Breast epithelium (tissue), 4 donors: ENCODE measurements at regions not wholly inside any gene's neighbourhood (a gene's known extent, or its start where the extent isn't known, plus 50 kb on each side); places are given as distances from the start of the nearest gene placed in this dataset.

Experiments used
- DNase-seq, 2 donors: peaks; one replicate each; pipeline ENCODE4 v3.0.0-alpha.2; 2019; ENCODE audit warnings: low spot score in 2 of 2
- H3K27ac ChIP-seq, 2 donors: fragments of 200-600 bp; sonication (generic) in 1 of 2; one replicate each; pipeline ENCODE4 v1.5.1; 2016 to 2019; ENCODE audit warnings: mild to moderate bottlenecking in 1 of 2
- H3K27me3 ChIP-seq, 2 donors: fragments of 200-600 bp; sonication (generic) in 1 of 2; one replicate each; pipeline versions ENCODE4 v1.5.1 to v1.6.0; 2017 to 2019; ENCODE audit warnings: control low read depth in 1 of 2, mild to moderate bottlenecking in 1 of 2
- H3K36me3 ChIP-seq: fragments of 200-600 bp; one replicate; pipeline ENCODE4 v1.5.1; 2019
- H3K4me1 ChIP-seq, 2 donors: fragments of 200-600 bp; sonication (generic); one replicate each; pipeline ENCODE4 v1.5.1; 2016 to 2019; ENCODE audit warnings: control low read depth in 1 of 2
- H3K4me3 ChIP-seq, 3 donors: fragments of 200-600 bp; sonication (generic); 1 replicate in 2 of 3; 2 replicates in 1 of 3; pipeline ENCODE4 v1.5.1; 2016 to 2019; ENCODE audit warnings: mild to moderate bottlenecking in 3 of 3, moderate library complexity in 2 of 3
- H3K9me3 ChIP-seq, 2 donors: fragments of 200-600 bp; sonication (generic) in 1 of 2; one replicate each; pipeline ENCODE4 v1.5.1; 2016 to 2019; ENCODE audit warnings: control low read depth in 1 of 2
- CTCF ChIP-seq, 3 donors: fragments of 450-650 bp; IDR thresholded peaks; one replicate each; pipeline ENCODE4 v1.5.1; 2016 to 2017; ENCODE audit warnings: antibody characterized with exemption in 3 of 3, mild to moderate bottlenecking in 3 of 3, moderate library complexity in 3 of 3
- POLR2A ChIP-seq: fragments of 450-650 bp; IDR thresholded peaks from one replicate; pipeline ENCODE4 v1.6.1; 2016; ENCODE audit warnings: antibody characterized with exemption, mild to moderate bottlenecking, moderate library complexity
- POLR2AphosphoS5 ChIP-seq, 3 donors: sonication (generic); formaldehyde crosslinking; IDR thresholded peaks; one replicate each; pipeline ENCODE4 v1.6.1; 2017; ENCODE audit warnings: antibody characterized with exemption in 3 of 3
- intact Hi-C: fragments of 100-400 bp; cut with DNase I; formaldehyde crosslinking; loops from one replicate; pipeline ENCODE4 v1.15.1; 2023; ENCODE audit warnings: low total_unique reads

GRCh38 chr9:16281707-16282106 is 588.8 kb downstream of the BNC2 start:
- H3K4me3 ChIP-seq, result no peak overlapping the region
- intact Hi-C loops, result no loop called here
- no peaks in the 10 kb centered on the region for H3K9me3 ChIP-seq
- H3K4me1 ChIP-seq, result no peaks in the 10 kb centered on the region
- DNase-seq, result no peak
- H3K36me3 ChIP-seq, result no peaks in the 10 kb centered on the region
- H3K27ac ChIP-seq, result no peak overlapping the region
- no peak for TF ChIP-seq POLR2AphosphoS5 (IDR thresholded peaks at IDR 0.05)
- no peak for TF ChIP-seq CTCF (IDR thresholded peaks at IDR 0.05)
- no peak for TF ChIP-seq POLR2A
- no peaks in the 10 kb centered on the region for H3K27me3 ChIP-seq

DNA sequence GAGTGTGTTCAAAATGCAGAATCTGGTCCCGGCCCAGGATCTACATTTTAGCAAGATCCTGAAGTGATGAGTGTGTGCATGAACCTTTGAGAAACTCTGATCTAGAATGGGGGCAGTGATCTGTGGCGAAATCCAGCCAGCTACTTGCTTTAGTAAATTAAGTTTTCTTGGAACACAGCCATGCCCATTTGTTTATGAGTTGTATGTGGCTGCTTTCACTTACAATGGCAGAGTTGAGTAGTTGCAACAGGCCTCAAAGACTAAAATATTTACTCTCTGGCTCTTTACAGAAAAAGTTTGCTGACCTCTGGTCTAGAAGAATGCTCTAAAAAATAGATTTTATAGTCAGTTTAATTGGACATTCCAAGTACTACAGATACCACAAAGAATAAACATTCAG is 588.3 kb downstream of the BNC2 start:
- Histone ChIP-seq H3K36me3 (no peaks in the 10 kb centered on the region), H3K9me3 (no peaks in the 10 kb centered on the region), H3K27me3 (no peaks in the 10 kb centered on the region), H3K27ac (no peak overlapping the region), H3K4me3 (no peak overlapping the region), H3K4me1 (no peaks in the 10 kb centered on the region)
- intact Hi-C loops, result no loop called here
- TF ChIP-seq POLR2A (no peak), POLR2AphosphoS5 (IDR thresholded peaks at IDR 0.05) (no peak), CTCF (IDR thresholded peaks at IDR 0.05) (no peak)
- DNase-seq, result no peak

GRCh38 chr9:16282718-16283117 is 587.8 kb downstream of the BNC2 start:
- DNase-seq, result no peak
- no peaks in the 10 kb centered on the region for H3K36me3 ChIP-seq
- H3K27me3 ChIP-seq, result no peaks in the 10 kb centered on the region
- no peak for TF ChIP-seq POLR2A
- no peak for TF ChIP-seq POLR2AphosphoS5 (IDR thresholded peaks at IDR 0.05)
- TF ChIP-seq CTCF (IDR thresholded peaks at IDR 0.05), result no peak
- H3K4me3 ChIP-seq, result no peak overlapping the region
- H3K9me3 ChIP-seq, result no peaks in the 10 kb centered on the region
- no peaks in the 10 kb centered on the region for H3K4me1 ChIP-seq
- no peak overlapping the region for H3K27ac ChIP-seq
- intact Hi-C loops, result no loop called here

GRCh38 chr9:16286160-16286559 is 584.3 kb downstream of the BNC2 start:
- Histone ChIP-seq H3K36me3 (no peaks in the 10 kb centered on the region), H3K9me3 (no peaks in the 10 kb centered on the region), H3K4me1 (no peaks in the 10 kb centered on the region), H3K27me3 (no peaks in the 10 kb centered on the region), H3K4me3 (no peak overlapping the region), H3K27ac (no peak overlapping the region)
- intact Hi-C loops, result no loop called here
- no peak for DNase-seq
- no peak for TF ChIP-seq POLR2AphosphoS5 (IDR thresholded peaks at IDR 0.05)
- no peak for TF ChIP-seq POLR2A
- no peak for TF ChIP-seq CTCF (IDR thresholded peaks at IDR 0.05)

GRCh38 chr9:16289639-16290038 is 580.8 kb downstream of the BNC2 start:
- Histone ChIP-seq H3K27ac (no peak overlapping the region), H3K9me3 (no peaks in the 10 kb centered on the region), H3K4me1 (no peaks in the 10 kb centered on the region), H3K4me3 (no peak overlapping the region), H3K27me3 (no peaks in the 10 kb centered on the region), H3K36me3 (no peaks in the 10 kb centered on the region)
- DNase-seq, result no peak
- intact Hi-C loops, result loop anchor here (5.0 kb wide), 1 partner anchor 517 kb away; no protein-coding TSS in a partner anchor
- TF ChIP-seq POLR2AphosphoS5 (IDR thresholded peaks at IDR 0.05) (no peak), CTCF (IDR thresholded peaks at IDR 0.05) (no peak), POLR2A (no peak)
